Stimulated activated CD8-positive, alpha-beta memory T cell treated with anti-CD3 and anti-CD28 coated beads, Interleukin-2, amount 100 ng/mL, for 1 hour (primary cell): ENCODE measurements at regions not wholly inside any gene's neighbourhood (a gene's known extent, or its start where the extent isn't known, plus 50 kb on each side); places are given as distances from the start of the nearest gene placed in this dataset.

Experiments used
- DNase-seq, 2 donors: peaks; one replicate each; pipeline ENCODE4 v3.0.0-alpha.2; 2020; ENCODE audit warnings: low read depth in 2 of 2

GRCh38 chr20:39421571-39422105 is 459.5 kb downstream of the DHX35 start:
- no peak for DNase-seq

GRCh38 chr20:39412091-39412490 is 449.9 kb downstream of the DHX35 start:
- DNase-seq = no peak

- DNase-seq = no peak
Measured at GRCh38 chr20:39399463-39399862, 437.3 kb downstream of the DHX35 start.

- DNase-seq = no peak
Measured at GRCh38 chr20:39398656-39399055, 436.5 kb downstream of the DHX35 start.

GRCh38 chr20:39397646-39398045 is 435.5 kb downstream of the DHX35 start:
- DNase-seq = no peak

- DNase-seq = no peak
Measured at GRCh38 chr20:39395478-39396291, 433.5 kb downstream of the DHX35 start.

- no peak for DNase-seq
Measured at GRCh38 chr20:39394461-39394860, 432.3 kb downstream of the DHX35 start.

GRCh38 chr20:39390186-39390585 is 428.0 kb downstream of the DHX35 start:
- no peak for DNase-seq

- DNase-seq = no peak
Measured at GRCh38 chr20:39381595-39381994, 419.5 kb downstream of the DHX35 start.

- no peak for DNase-seq
Measured at GRCh38 chr20:39378776-39379175, 416.6 kb downstream of the DHX35 start.

GRCh38 chr20:39376788-39377187 is 414.6 kb downstream of the DHX35 start:
- DNase-seq = no peak

- no peak for DNase-seq
Measured at GRCh38 chr20:39364320-39364719, 402.2 kb downstream of the DHX35 start.

- DNase-seq = no peak
Measured at GRCh38 chr20:39359981-39360620, 398.0 kb downstream of the DHX35 start.

GRCh38 chr20:39358052-39358451 is 395.9 kb downstream of the DHX35 start:
- DNase-seq = no peak

GRCh38 chr20:39356908-39357307 is 394.8 kb downstream of the DHX35 start:
- DNase-seq = no peak

GRCh38 chr20:39349240-39349639 is 387.1 kb downstream of the DHX35 start:
- DNase-seq = no peak

- DNase-seq = no peak
Measured at GRCh38 chr20:39347626-39348025, 385.5 kb downstream of the DHX35 start.

GRCh38 chr20:39342463-39342862 is 380.3 kb downstream of the DHX35 start:
- no peak for DNase-seq

GRCh38 chr20:39338469-39339376 is 376.6 kb downstream of the DHX35 start:
- DNase-seq = no peak

GRCh38 chr20:39333211-39333610 is 371.1 kb downstream of the DHX35 start:
- no peak for DNase-seq

- DNase-seq = no peak
Measured at GRCh38 chr20:39328347-39328746, 366.2 kb downstream of the DHX35 start.

- no peak for DNase-seq
Measured at GRCh38 chr20:39326050-39326449, 363.9 kb downstream of the DHX35 start.
